H1 (cell line): ENCODE measurements at regions not wholly inside any gene's neighbourhood (a gene's known extent, or its start where the extent isn't known, plus 50 kb on each side); places are given as distances from the start of the nearest gene placed in this dataset.

ENCODE experiments used
- CEBPB ChIP-seq: IDR thresholded peaks from 2 replicates; pipeline ENCODE4 v1.6.1; 2012; ENCODE audit warnings: low read depth, low read length
- CHD1 ChIP-seq: IDR thresholded peaks from 2 replicates; pipeline ENCODE4 v1.6.1; 2012; ENCODE audit warnings: low read depth, low read length, improper control_type of control experiment
- CTBP2 ChIP-seq: IDR thresholded peaks from 2 replicates; pipeline ENCODE4 v1.7.0; 2011; ENCODE audit warnings: borderline replicate concordance, mild to moderate bottlenecking, moderate library complexity, mixed read lengths, low read length; ENCODE audit not compliant: insufficient read depth, insufficient read length
- EGR1 ChIP-seq: IDR thresholded peaks from 2 replicates; pipeline ENCODE4 v1.6.1; 2011; ENCODE audit warnings: low read depth, low read length, borderline replicate concordance
- SIN3A ChIP-seq, 2 experiments: IDR thresholded peaks in 1 of 2; conservative IDR thresholded peaks in 1 of 2; 2 replicates each; pipeline ENCODE4 v1.6.1; 2011 to 2012; ENCODE audit warnings: low read length in 2 of 2, improper control_type of control experiment in 1 of 2, low read depth in 1 of 2, mild to moderate bottlenecking in 1 of 2
- SUZ12 ChIP-seq: fragments of 200-600 bp; sonication (generic); IDR thresholded peaks from 2 replicates; pipeline ENCODE4 v1.6.1; 2012; ENCODE audit warnings: mild to moderate bottlenecking, inconsistent platforms, low read length, moderate library complexity, mixed read lengths
- TCF12 ChIP-seq: IDR thresholded peaks from 2 replicates; pipeline ENCODE4 v1.6.1; 2011; ENCODE audit warnings: low read depth, mild to moderate bottlenecking, low read length
- TF ChIP-seq, protein P1 (sequence below): IDR thresholded peaks from 2 replicates; pipeline ENCODE4 v1.6.1; 2012; ENCODE audit warnings: inconsistent platforms

DNA sequence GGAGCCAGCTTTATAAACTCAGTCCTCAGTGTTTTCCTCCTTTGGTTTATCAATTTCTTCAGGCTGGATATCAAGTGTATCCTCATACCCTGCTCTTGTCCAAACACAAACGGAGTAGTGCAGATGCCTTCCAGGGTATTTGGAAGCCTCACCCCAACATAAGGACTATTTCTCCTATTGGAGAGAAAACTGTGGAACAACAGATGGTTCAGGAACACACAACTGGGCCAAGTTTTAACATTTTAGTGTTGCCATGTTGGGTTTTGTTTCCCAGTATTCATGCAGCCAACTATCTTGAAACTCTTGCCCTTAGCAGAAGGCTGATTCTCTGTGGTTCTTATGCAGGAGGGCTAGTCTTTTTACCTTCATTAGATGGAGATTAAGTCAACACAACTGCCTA is 398.1 kb downstream of the GABRB3 start (continued):
- TF ChIP-seq CTBP2: no peak
- TF ChIP-seq TCF12: no peak
- TF ChIP-seq, protein P1, sequence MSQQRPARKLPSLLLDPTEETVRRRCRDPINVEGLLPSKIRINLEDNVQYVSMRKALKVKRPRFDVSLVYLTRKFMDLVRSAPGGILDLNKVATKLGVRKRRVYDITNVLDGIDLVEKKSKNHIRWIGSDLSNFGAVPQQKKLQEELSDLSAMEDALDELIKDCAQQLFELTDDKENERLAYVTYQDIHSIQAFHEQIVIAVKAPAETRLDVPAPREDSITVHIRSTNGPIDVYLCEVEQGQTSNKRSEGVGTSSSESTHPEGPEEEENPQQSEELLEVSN: no peak
- no peak for TF ChIP-seq CEBPB
- no peak for TF ChIP-seq CHD1
- TF ChIP-seq SIN3A (conservative IDR thresholded peaks at IDR 0.05 in 1 of 2, IDR thresholded peaks at IDR 0.05 in 1 of 2; ENCODE audit: low read depth in 1 of 2, low read length in 2 of 2): no peak
- no peak for TF ChIP-seq EGR1
- no peak for TF ChIP-seq SUZ12
